Lower leg skin (tissue), 3 donors: ENCODE measurements at regions not wholly inside any gene's neighbourhood (a gene's known extent, or its start where the extent isn't known, plus 50 kb on each side); places are given as distances from the start of the nearest gene placed in this dataset.

ENCODE experiments used
- POLR2A ChIP-seq, 2 donors: fragments of 450-650 bp; IDR thresholded peaks; one replicate each; pipeline ENCODE4 v1.6.1; 2016 to 2017; ENCODE audit warnings: antibody characterized with exemption in 2 of 2, mild to moderate bottlenecking in 1 of 2, moderate library complexity in 1 of 2
- TF ChIP-seq, protein P1 (sequence below), 3 donors: fragments of 450-650 bp; IDR thresholded peaks; one replicate each; pipeline ENCODE4 v1.5.1; 2016; ENCODE audit warnings: antibody characterized with exemption in 3 of 3, mild to moderate bottlenecking in 3 of 3, moderate library complexity in 2 of 3

DNA sequence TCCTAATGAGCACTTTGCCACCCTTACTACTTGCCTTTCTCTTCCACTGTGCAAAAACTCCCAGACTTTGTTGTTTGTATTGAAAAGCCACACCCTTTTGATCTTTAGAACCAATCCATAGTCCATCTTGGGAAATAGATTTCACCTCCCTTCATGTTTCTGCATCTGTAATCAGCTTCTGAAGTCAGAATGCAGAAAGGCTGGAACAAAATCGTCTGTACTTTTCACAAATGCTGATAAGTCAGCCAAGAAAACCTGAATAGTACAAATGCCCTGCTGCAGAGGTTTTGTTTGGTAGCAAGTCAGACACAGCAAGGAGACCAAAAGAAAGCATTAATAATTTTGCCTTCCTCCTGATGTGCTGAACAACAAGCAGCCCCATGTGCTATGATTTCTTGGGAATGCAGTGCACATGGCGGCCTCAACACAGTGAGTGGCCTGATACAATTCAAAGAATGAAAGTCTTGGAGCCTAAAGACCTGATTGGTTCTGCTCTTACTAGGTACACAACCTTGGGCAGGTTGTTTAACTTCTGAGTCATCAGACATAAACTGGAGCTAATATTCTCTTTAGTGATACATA is 59.2 kb upstream of the STK32A start:
- TF ChIP-seq, protein P1, sequence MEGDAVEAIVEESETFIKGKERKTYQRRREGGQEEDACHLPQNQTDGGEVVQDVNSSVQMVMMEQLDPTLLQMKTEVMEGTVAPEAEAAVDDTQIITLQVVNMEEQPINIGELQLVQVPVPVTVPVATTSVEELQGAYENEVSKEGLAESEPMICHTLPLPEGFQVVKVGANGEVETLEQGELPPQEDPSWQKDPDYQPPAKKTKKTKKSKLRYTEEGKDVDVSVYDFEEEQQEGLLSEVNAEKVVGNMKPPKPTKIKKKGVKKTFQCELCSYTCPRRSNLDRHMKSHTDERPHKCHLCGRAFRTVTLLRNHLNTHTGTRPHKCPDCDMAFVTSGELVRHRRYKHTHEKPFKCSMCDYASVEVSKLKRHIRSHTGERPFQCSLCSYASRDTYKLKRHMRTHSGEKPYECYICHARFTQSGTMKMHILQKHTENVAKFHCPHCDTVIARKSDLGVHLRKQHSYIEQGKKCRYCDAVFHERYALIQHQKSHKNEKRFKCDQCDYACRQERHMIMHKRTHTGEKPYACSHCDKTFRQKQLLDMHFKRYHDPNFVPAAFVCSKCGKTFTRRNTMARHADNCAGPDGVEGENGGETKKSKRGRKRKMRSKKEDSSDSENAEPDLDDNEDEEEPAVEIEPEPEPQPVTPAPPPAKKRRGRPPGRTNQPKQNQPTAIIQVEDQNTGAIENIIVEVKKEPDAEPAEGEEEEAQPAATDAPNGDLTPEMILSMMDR (IDR thresholded peaks at IDR 0.05): no peak
- TF ChIP-seq POLR2A (IDR thresholded peaks at IDR 0.05): no peak
